H1 (cell line): ENCODE measurements at regions not wholly inside any gene's neighbourhood (a gene's known extent, or its start where the extent isn't known, plus 50 kb on each side); places are given as distances from the start of the nearest gene placed in this dataset.

Source experiments
- CTCF ChIA-PET: fragments of 300-600 bp; sonication (Branson Sonifier 250); formaldehyde crosslinking; loops from one replicate; lab custom pipeline; 2021; ENCODE audit not compliant: partially characterized antibody; lab: Charles Lee
- POLR2A ChIA-PET: fragments of 300-600 bp; sonication (Branson Sonifier 250); formaldehyde crosslinking; loops from one replicate; lab custom pipeline; 2021; ENCODE audit warnings: inconsistent platforms; ENCODE audit not compliant: partially characterized antibody; lab: Charles Lee
- DNase-seq, 2 experiments: peaks; one replicate each; pipeline versions ENCODE4 v3.0.0 to v3.0.0-alpha.2; 2010 to 2022; ENCODE audit warnings: low spot score in 2 of 2, low read depth in 1 of 2, mixed read lengths in 1 of 2
- FAIRE-seq: peaks from 2 replicates; lab custom pipeline; 2011; peaks lifted over from hg19 to GRCh38; lab: Jason Lieb, UNC
- H2AFZ ChIP-seq: 2 replicates; pipeline ENCODE4 v1.8.1; 2012; ENCODE audit warnings: low read length, inconsistent platforms
- H2AK5ac ChIP-seq: 2 replicates; pipeline ENCODE4 v1.6.1; 2013; ENCODE audit warnings: low read depth, low read length
- H2BK120ac ChIP-seq: replicated peaks from 2 replicates; pipeline ENCODE3; 2013; ENCODE audit warnings: low read depth, low read length, inconsistent platforms
- H2BK12ac ChIP-seq: 2 replicates; pipeline ENCODE4 v1.6.1; 2013; ENCODE audit warnings: low read depth, low read length
- H2BK15ac ChIP-seq: 2 replicates; pipeline ENCODE4 v1.6.1; 2013; ENCODE audit warnings: low read length
- H2BK20ac ChIP-seq: 2 replicates; pipeline ENCODE4 v1.6.1; 2013; ENCODE audit warnings: low read length
- H2BK5ac ChIP-seq: 2 replicates; pipeline ENCODE4 v1.6.1; 2013; ENCODE audit warnings: low read depth, low read length
- H3K14ac ChIP-seq: 2 replicates; pipeline ENCODE4 v1.6.1; 2013; ENCODE audit warnings: inconsistent platforms; ENCODE audit not compliant: insufficient read length
- H3K18ac ChIP-seq: 2 replicates; pipeline ENCODE4 v1.6.1; 2013; ENCODE audit warnings: low read length; ENCODE audit errors: extremely low read depth
- H3K23ac ChIP-seq: 2 replicates; pipeline ENCODE4 v1.6.1; 2013; ENCODE audit warnings: inconsistent platforms; ENCODE audit not compliant: insufficient read length
- H3K23me2 ChIP-seq: 2 replicates; pipeline ENCODE4 v1.6.1; 2013; ENCODE audit warnings: low read depth, low read length
- H3K27ac ChIP-seq: 2 replicates; pipeline ENCODE4 v1.6.1; 2011; ENCODE audit warnings: low read depth, low read length, inconsistent platforms
- H3K27me3 ChIP-seq, 4 experiments: replicated peaks in 1 of 4; 1 replicate in 1 of 4; 2 replicates in 3 of 4; pipeline versions ENCODE4 v1.6.1 to v1.8.1; 2011 to 2013; ENCODE audit warnings: low read length in 3 of 4, mild to moderate bottlenecking in 3 of 4, inconsistent platforms in 2 of 4, mixed read lengths in 2 of 4, moderate library complexity in 1 of 4; ENCODE audit not compliant: control insufficient read depth in 3 of 4, insufficient read depth in 3 of 4; ENCODE audit errors: extremely low read depth in 1 of 4
- H3K36me3 ChIP-seq, 4 experiments: 2 replicates each; pipeline versions ENCODE4 v1.6.1 to v1.8.1; 2011 to 2013; ENCODE audit warnings: mild to moderate bottlenecking in 4 of 4, low read length in 3 of 4, moderate library complexity in 2 of 4, control low read depth in 1 of 4, inconsistent platforms in 1 of 4; ENCODE audit not compliant: insufficient read depth in 4 of 4, control insufficient read depth in 2 of 4
- H3K4ac ChIP-seq: replicated peaks from 2 replicates; pipeline ENCODE3; 2013; ENCODE audit warnings: low read length, low read depth, mixed read lengths, inconsistent platforms; ENCODE audit not compliant: insufficient read length
- H3K4me1 ChIP-seq, 4 experiments: replicated peaks in 1 of 4; 1 replicate in 1 of 4; 2 replicates in 3 of 4; pipeline versions ENCODE4 v1.6.1 to v1.8.1; 2011 to 2013; ENCODE audit warnings: low read length in 3 of 4, inconsistent platforms in 2 of 4, mixed read lengths in 1 of 4; ENCODE audit not compliant: insufficient read depth in 4 of 4, control insufficient read depth in 3 of 4
- H3K4me2 ChIP-seq, 2 experiments: 2 replicates each; pipeline versions ENCODE4 v1.6.1 to v1.8.1; 2011 to 2013; ENCODE audit warnings: low read depth in 2 of 2, low read length in 2 of 2, control low read depth in 1 of 2, inconsistent platforms in 1 of 2, mild to moderate bottlenecking in 1 of 2; ENCODE audit not compliant: insufficient read depth in 1 of 2
- H3K4me3 ChIP-seq, 4 experiments: fragments of 200-600, 300-600 bp in 1 of 4; sonication (generic), shearing (Covaris generic), sonication (Bioruptor Twin) in 1 of 4; 2 replicates each; pipeline versions ENCODE4 v1.5.1 to v1.8.1; 2011 to 2016; ENCODE audit warnings: low read length in 4 of 4, low read depth in 3 of 4, control low read depth in 2 of 4, inconsistent platforms in 2 of 4, mild to moderate bottlenecking in 2 of 4, mixed read lengths in 1 of 4, moderate library complexity in 1 of 4; ENCODE audit not compliant: insufficient read depth in 2 of 4; ENCODE audit errors: extremely low read depth in 1 of 4
- H3K56ac ChIP-seq: replicated peaks from 2 replicates; pipeline ENCODE3; 2013; ENCODE audit warnings: low read depth, mild to moderate bottlenecking, mixed read lengths, low read length, inconsistent platforms; ENCODE audit not compliant: insufficient read length
- H3K79me1 ChIP-seq: 2 replicates; pipeline ENCODE4 v1.6.1; 2013; ENCODE audit warnings: low read depth, low read length, control low read depth
- H3K79me2 ChIP-seq, 2 experiments: 2 replicates each; pipeline versions ENCODE4 v1.6.1 to v1.8.1; 2012 to 2013; ENCODE audit warnings: low read length in 2 of 2, mild to moderate bottlenecking in 2 of 2, inconsistent platforms in 1 of 2; ENCODE audit not compliant: insufficient read depth in 2 of 2, control insufficient read depth in 1 of 2
- H3K9ac ChIP-seq, 4 experiments: replicated peaks in 1 of 4; 1 replicate in 1 of 4; 2 replicates in 3 of 4; pipeline versions ENCODE4 v1.6.1 to v1.8.1; 2011 to 2013; ENCODE audit warnings: low read depth in 3 of 4, low read length in 3 of 4, control low read depth in 2 of 4, mild to moderate bottlenecking in 2 of 4, moderate library complexity in 2 of 4, inconsistent platforms in 1 of 4; ENCODE audit errors: extremely low read depth in 1 of 4
- H3K9me3 ChIP-seq, 2 experiments: 2 replicates each; pipeline versions ENCODE4 v1.6.1 to v1.8.1; 2012 to 2013; ENCODE audit warnings: mild to moderate bottlenecking in 2 of 2, moderate library complexity in 2 of 2, control low read depth in 1 of 2, inconsistent platforms in 1 of 2, low read depth in 1 of 2, low read length in 1 of 2, mixed read lengths in 1 of 2; ENCODE audit not compliant: insufficient read depth in 2 of 2
- H4K20me1 ChIP-seq, 2 experiments: replicated peaks in 1 of 2; 2 replicates each; pipeline versions ENCODE3 to v1.8.1; 2011 to 2013; ENCODE audit warnings: inconsistent platforms in 2 of 2, low read length in 2 of 2, mild to moderate bottlenecking in 1 of 2; ENCODE audit not compliant: insufficient read depth in 2 of 2, control insufficient read depth in 1 of 2
- H4K5ac ChIP-seq: 2 replicates; pipeline ENCODE4 v1.6.1; 2013; ENCODE audit warnings: low read length, low read depth, mixed read lengths, inconsistent platforms; ENCODE audit not compliant: insufficient read length
- H4K8ac ChIP-seq: 2 replicates; pipeline ENCODE4 v1.8.0; 2013; ENCODE audit warnings: mild to moderate bottlenecking, moderate library complexity, low read length, inconsistent platforms; ENCODE audit not compliant: insufficient read depth; ENCODE audit errors: extremely low read depth
- H4K91ac ChIP-seq: replicated peaks from 2 replicates; pipeline ENCODE3; 2013; ENCODE audit warnings: low read length, mixed read lengths, inconsistent platforms; ENCODE audit not compliant: insufficient read length
- ASH2L ChIP-seq: fragments of 200-600, 300-600 bp; sonication (generic); IDR thresholded peaks from one replicate; pipeline ENCODE4 v1.7.1; 2017; ENCODE audit warnings: low read length
- BACH1 ChIP-seq: IDR thresholded peaks from 2 replicates; pipeline ENCODE4 v1.6.1; 2012; ENCODE audit warnings: low read length, improper control_type of control experiment
- CHD2 ChIP-seq: IDR thresholded peaks from 2 replicates; pipeline ENCODE4 v1.6.1; 2012; ENCODE audit warnings: low read length, improper control_type of control experiment
- KDM4A ChIP-seq: IDR thresholded peaks from one replicate; pipeline ENCODE4 v1.7.1; 2012; ENCODE audit warnings: low read depth, mild to moderate bottlenecking, moderate library complexity, low read length, inconsistent platforms; ENCODE audit not compliant: severe bottlenecking
- RNF2 ChIP-seq: fragments of 200-900, 300-1000 bp; sonication (generic); IDR thresholded peaks from 2 replicates; pipeline ENCODE4 v1.7.1; 2016; ENCODE audit warnings: borderline replicate concordance, low read depth, mild to moderate bottlenecking, antibody characterized with exemption, low read length; ENCODE audit not compliant: poor library complexity, severe bottlenecking; ENCODE audit errors: missing control alignments
- TAF1 ChIP-seq: IDR thresholded peaks from 2 replicates; pipeline ENCODE4 v1.6.1; 2011; ENCODE audit warnings: mild to moderate bottlenecking, low read depth, low read length
- ZNF274 ChIP-seq: IDR thresholded peaks from 2 replicates; pipeline ENCODE4 v1.7.0; 2012; ENCODE audit warnings: low read length, borderline replicate concordance; ENCODE audit errors: extremely low read depth

GRCh38 chr4:27685947-27686346 lies 825.3 kb downstream of the STIM2 start:
- Histone ChIP-seq H3K4me1 (no peaks in the 10 kb centered on the region), H4K5ac (no peak overlapping the region), H3K4me2 (no peak overlapping the region), H3K36me3 (no peaks in the 10 kb centered on the region), H4K20me1 (no peaks in the 10 kb centered on the region), H3K4me3 (no peak overlapping the region), H3K14ac (no peak overlapping the region), H3K4ac (no peak overlapping the region), H3K9ac (no peak overlapping the region), H2AFZ (no peak overlapping the region), H4K91ac (no peak overlapping the region), H3K18ac (no peak overlapping the region), H3K9me3 (no peaks in the 10 kb centered on the region)
- no peak for FAIRE-seq
- TF ChIP-seq RNF2 (no peak), ZNF274 (no peak), TAF1 (no peak), CHD2 (no peak), KDM4A (no peak), ASH2L (no peak), BACH1 (no peak)
- TF ChIP-seq, all 59 proteins: peak for 0
- Histone ChIP-seq H2BK12ac (no peak overlapping the region), H3K27ac (no peak overlapping the region), H3K56ac (no peak overlapping the region), H2AK5ac (no peak overlapping the region), H3K79me2 (no peaks in the 10 kb centered on the region), H3K27me3 (no peaks in the 10 kb centered on the region), H2BK20ac (no peak overlapping the region), H2BK15ac (no peak overlapping the region), H2BK5ac (no peak overlapping the region), H3K23me2 (no peaks in the 10 kb centered on the region), H2BK120ac (no peak overlapping the region), H3K23ac (no peak overlapping the region), H4K8ac (no peak overlapping the region), H3K79me1 (no peaks in the 10 kb centered on the region)
- DNase-seq: no peak
- ChIA-PET POLR2A (no interaction called here), CTCF (interaction anchor here (0.6 to 3.5 kb wide), 9 partner anchors 13 to 1173 kb away, joined by 3 to 40 read pairs (median 7); no protein-coding TSS in a partner anchor)
